HG03139 (cell line): ENCODE measurements at regions not wholly inside any gene's neighbourhood (a gene's known extent, or its start where the extent isn't known, plus 50 kb on each side); places are given as distances from the start of the nearest gene placed in this dataset.

Experiments used
- ATAC-seq: cut with Tn5 transposase; IDR thresholded peaks from one replicate; pipeline ENCODE4 v1.9.1; 2021; ENCODE audit not compliant: unreplicated experiment

DNA sequence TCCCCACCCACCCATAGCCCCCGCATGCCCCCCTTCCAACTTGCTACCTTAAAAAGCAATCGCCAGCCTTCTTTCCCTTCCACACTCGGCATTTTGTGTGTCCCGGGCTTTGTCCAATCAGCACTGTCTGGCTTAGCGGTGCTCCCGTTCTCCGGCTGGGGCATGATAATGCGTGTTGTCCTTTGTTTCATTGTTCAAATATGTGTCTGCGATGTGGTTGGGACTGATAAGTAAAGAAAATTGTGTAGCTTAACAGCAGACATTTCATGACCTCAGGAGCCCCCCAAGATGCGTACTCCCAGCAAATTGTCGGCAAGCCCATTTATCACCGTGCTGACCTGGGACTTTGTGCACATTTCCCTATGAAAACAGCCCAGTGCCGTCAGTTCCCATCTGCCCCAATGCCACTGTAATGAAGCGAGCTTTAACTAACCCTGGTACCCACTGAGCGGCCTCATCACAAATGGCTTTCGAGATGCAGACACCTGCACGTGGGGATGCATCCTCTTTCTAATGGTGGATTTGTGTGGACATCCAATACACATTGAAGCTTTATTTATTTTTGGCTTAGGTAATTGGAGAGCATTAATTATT is 167.0 kb upstream of the E2F8 start:
- no peak for ATAC-seq

GRCh38 chr11:19405966-19406365 is 165.2 kb upstream of the E2F8 start:
- ATAC-seq: no peak

DNA sequence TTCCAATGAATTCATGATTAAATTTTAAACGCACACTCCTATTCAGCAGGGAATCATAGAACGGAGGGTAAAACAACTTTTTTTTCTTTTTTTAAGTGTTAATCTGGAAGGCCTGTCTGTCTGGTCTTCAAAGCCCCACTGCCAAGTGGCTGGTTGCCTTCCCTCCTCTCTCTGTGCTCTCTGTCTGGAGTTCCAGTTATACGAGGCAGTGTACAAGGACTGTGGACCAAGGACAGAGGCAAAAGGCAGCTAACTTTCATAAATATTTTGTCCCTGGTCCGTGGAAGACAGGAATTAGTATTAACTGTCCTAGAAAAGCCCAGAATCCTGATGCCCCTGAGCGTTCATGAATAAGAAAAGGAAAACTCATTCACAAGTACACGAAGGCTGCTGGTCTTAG is 164.0 kb upstream of the E2F8 start:
- ATAC-seq: no peak

DNA sequence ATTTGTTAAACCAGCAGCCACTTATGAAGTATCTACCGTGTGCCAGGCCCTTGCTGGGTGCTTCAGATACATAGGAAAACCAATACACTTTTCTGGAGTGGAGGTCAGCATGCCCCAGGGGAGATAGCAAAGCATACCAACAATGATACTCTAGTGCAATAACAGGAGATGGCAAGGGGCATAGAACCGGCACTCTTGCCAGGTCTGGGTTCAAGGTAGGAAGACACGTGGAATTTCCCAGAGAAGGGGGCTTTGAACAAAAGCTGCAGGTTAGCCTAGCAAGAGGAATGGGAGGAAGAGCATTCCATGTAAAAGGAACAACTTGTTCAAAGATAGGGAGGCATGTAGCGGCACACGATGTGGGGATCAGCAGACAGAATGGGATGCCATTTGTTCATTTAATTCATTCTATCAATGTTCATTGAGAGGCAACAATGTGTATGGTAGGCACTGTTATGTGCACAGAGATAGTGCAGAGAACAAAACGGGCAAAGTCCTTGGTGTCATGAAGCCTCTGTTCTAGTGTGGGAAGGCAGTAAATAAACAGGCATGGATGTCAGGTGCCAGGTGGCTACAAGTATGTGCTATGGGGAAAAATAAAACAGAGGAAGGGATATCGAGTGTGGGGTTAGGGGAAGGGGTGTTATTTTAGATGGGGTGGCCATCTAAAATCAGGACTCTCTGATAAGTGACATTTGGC is 162.6 kb upstream of the E2F8 start:
- no peak for ATAC-seq

DNA sequence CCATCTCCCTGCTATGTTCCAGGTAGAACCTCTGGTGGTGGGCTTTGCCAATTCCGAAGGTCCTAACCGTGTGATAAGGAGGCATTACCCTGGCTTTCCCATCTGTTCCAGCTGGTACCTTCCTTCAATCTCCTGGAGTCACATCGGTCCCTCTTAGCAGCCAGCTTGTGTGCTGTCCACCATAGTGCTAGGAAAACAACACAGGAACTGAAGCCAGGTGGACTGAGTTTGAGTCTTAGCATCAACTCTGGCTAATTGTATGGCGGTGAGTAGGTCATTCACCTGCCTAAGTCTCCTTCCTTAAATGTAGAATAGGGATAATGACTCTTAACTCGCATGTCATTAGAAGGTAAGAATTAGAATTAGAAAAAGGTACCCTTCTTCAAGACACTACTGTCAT is 159.6 kb upstream of the E2F8 start:
- ATAC-seq: no peak

DNA sequence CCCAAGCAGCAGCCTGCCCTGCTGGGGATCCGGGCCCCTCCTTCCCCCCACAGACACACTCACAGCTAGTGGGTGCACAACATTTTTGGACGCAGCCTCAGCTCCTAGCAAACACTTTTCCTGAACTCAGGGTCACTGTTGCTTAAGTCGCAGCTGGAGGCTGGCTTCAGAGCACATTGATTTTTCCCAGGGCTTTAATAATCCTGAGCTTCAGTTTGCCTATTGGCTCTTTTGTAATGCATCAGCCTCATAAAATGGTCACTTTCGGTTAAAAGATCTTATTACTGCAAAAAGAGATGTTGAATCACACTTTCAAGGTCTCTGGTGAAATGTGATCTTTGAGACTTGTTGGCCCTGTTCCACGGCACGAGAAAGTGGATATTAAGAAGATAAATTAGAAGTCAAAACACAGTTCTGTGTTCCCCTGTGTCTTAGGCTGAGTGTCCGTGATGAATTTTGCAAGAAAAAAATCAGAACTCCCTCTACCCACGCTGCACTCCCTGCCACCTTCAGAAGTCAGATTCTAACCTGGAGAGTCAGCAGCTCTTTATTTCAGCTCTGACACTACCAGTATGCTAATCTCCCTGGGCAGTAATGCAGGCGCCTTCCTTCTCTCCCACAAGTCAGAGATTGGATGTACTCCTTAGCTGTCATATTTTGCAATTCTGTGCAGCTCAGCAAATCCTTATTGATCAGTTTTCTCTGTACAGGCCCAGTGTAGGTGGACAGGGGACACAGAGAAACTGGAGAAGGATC is 158.2 kb upstream of the E2F8 start:
- ATAC-seq: no peak

DNA sequence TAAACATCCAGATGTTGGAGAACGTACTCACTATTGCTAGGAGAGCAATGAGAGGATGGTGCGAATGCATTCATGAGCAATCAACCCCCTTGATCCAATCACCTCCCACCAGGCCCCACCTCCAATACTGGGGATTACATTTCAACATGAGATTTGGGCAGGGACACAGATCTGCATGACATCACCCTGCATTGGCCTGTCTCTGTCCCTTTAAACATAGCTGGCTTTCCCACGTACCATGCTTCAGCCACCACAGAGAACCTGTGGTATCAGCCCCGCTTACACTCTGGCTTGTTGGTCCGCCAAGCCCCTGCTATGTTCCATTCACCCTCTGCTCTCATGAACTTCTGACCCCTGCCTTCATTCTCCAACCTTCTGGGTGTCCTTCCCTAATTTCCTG is 157.5 kb upstream of the E2F8 start:
- no peak for ATAC-seq

DNA sequence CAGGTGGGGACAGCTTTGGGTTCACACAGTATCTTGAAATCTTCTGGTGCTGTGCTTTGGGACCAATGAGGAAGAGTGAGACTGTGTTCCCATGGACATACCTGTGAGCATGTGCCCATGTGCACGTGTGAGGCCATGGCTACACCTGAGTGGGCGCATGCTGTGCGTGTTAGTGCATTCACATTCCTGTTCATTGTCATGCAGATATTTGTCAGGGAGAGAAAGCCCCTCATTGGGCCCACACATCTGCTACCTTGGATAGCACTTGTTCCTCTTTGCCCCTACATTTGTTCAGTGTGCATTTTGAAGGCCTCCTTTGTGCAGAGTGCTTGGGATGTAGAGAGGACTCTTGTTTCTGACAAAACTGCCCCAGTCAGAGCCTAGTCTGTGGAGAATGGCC is 154.3 kb upstream of the E2F8 start:
- peak; percentile 12 for ATAC-seq

GRCh38 chr11:19394525-19395016 is 153.8 kb upstream of the E2F8 start:
- peak; percentile 52 for ATAC-seq

DNA sequence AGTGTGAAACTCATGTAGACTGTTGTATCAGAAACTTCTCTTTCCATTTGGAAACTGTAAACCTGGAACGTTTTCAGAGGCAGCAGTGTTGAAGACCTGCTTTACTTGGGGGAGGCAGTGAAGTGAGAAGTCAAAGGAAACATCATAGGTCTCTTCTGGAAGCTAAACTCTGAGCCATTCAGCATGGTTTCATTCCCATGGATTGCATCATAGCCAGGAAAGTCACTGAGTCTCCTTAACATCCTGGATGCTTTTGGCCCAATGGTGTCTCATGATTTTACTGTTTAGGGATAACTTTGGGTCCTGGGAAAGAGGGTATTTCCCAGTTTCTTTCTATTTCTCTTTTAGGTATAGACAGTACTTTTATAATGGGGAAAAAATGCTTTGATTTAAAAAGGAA is 153.2 kb upstream of the E2F8 start:
- ATAC-seq: no peak

DNA sequence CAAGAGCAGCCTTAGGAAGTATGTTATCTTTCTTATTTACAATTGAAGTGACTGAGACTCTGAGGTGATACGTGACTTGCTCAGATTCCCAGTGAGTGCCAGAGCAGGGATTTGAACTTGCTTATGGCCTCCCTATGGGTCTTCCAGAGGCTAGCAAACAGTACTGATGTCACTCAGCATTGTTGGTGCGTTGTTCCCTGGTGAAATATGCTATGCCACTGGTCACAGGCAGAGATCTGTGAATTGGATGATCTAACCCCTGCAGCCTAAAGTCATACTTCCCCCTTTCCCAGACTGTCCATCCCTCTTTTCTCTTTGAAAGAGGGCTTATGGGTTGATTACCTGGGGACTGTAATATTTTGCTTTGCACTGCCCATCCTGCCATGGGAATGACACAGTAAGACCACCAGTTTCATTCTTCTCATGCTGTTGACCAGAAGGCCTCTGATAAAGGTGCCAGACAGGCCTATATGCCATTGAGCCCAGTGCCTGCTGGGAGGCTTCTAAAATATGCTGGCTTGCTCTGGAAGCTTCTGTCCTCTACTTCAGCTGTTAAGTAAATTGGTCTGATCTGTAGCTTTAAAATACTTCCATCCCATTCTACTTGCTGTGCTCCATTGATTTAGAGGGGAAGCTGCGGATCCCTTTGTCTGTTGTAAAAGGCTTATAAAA is 152.2 kb upstream of the E2F8 start:
- ATAC-seq: no peak

DNA sequence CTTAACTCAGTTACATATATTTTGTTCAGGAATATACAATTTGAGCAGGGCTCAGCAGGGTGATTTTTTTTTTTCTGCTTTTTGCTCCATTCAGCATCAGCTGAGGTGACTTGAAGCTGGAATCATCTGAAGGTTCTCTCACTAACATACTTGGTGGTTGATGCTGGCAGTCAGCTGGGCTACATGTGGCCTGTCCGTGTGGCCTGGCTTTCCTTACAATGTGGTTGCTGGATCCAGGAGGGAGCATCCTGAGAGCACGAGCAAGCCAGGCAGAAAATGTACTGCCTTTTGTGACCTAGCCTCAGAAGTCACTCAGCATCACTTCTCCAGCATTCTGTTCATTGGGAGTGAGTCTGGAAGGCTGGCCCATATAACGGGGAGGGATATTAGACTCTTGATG is 151.6 kb upstream of the E2F8 start:
- ATAC-seq: no peak

- ATAC-seq: no peak
These were observed 150.9 kb upstream of the E2F8 start for GRCh38 chr11:19391652-19392051.

GRCh38 chr11:19391026-19391425 is 150.3 kb upstream of the E2F8 start:
- ATAC-seq: no peak

DNA sequence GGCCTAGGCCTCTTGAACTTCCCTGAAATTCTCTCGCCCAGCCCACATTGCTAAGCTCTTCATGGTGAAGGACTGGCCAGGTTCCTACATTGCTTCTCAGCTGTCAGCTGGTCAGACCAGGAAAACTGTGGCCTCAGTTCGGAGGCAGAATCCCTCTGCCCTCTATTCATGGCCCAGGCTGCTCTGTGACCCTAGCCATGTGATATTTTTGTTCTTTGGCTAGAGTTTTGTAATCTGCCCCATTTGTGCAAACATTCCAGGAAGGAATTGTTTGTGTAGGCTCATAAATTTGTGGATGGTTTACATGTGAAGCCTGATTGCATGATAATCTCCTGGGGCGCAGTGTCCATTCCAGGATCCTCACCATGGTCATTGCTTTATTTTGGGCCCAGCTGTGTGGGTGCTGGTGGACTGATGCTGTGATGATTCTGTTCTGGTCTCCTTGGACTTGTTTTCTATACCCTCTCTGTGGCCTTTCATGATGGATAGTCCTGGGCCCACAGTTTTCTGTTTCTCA is 149.1 kb upstream of the E2F8 start:
- no peak for ATAC-seq

DNA sequence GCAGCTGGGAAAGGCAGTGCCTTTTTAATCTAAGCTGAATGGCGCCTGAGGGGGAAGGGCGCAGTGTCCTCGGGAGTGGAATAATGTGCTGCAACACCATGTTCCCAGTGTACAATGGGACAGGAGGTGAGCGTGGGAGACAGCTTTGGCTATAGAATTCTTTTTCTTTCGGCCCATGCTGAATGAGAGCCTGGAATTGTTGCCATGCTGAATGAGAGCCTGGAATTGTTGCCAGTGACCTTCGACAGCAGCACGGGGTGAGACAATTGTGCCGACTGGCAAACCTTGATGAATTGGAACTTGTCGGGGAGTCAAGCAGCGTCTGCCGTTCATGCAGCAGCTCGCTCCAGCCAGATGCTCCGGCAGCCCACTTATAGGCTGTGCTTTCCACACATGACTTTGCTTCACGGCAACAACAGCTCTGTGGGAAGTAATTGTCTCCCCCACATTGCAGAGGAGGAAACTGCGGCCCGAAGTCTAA is 141.4 kb upstream of the E2F8 start:
- ATAC-seq: no peak

DNA sequence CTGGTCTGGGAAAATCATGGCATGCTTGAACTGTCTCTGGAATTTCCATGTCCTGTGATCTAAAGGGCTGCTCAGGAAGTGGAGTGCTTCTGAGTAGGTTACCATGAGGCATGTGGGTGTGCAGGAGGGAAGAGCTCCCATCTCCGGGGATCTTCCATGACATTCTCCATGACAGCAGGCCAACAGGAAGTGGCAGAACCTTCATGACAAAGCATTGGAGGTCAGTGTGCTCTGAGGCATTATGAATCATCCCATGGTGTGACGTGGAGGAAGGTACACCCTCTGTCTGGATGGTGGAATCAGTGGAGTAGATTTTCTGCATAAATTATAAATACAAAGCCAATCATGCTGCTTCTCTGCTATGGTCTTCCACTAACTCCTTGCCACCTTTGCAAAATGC is 139.6 kb upstream of the E2F8 start:
- no peak for ATAC-seq

GRCh38 chr11:19379465-19379864 is 138.7 kb upstream of the E2F8 start:
- no peak for ATAC-seq

- ATAC-seq: no peak
These were observed 138.1 kb upstream of the E2F8 start for GRCh38 chr11:19378814-19379213.

DNA sequence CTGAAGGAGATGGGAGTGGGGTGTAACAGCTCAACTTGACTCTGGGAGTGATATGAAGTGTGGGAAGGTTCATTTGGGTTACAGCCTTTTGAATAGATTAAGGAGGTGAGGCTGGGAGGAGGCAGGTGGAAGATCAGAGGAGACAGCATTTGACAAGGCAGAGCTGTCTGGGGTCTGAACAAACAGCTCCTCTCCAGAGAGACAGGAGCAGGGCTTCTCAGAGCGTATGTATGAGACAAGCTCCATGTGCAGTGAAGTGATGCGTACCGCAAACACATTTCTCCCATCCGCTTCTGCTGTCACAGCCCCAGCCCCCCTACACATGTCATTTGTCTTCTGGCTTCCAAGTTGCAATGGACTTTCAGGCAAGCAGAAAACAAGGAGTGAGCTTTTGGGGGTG is 137.1 kb upstream of the E2F8 start:
- no peak for ATAC-seq

- no peak for ATAC-seq
These were observed 134.7 kb upstream of the E2F8 start for GRCh38 chr11:19375440-19375839.
